ES-I3 (cell line): ENCODE measurements at regions not wholly inside any gene's neighbourhood (a gene's known extent, or its start where the extent isn't known, plus 50 kb on each side); places are given as distances from the start of the nearest gene placed in this dataset.
"Not testable (repeated sequence)": the region's sequence is repeated elsewhere in the genome, so short reads cannot be mapped to it uniquely, and the experiment has no call there.

Experiments
- H3K36me3 ChIP-seq: 2 replicates; pipeline ENCODE4 v1.6.1; 2013; ENCODE audit warnings: mild to moderate bottlenecking, low read length, control low read depth, moderate library complexity; ENCODE audit not compliant: insufficient read depth
- H3K4me1 ChIP-seq: 2 replicates; pipeline ENCODE4 v1.6.1; 2013; ENCODE audit warnings: mild to moderate bottlenecking, control low read depth, low read length; ENCODE audit not compliant: insufficient read depth
- H3K9ac ChIP-seq: 2 replicates; pipeline ENCODE4 v1.6.1; 2013; ENCODE audit warnings: low read depth, mild to moderate bottlenecking, low read length, moderate library complexity
- H3K9me3 ChIP-seq: 2 replicates; pipeline ENCODE4 v1.6.1; 2013; ENCODE audit warnings: mild to moderate bottlenecking, low read length, moderate library complexity; ENCODE audit not compliant: control insufficient read depth, insufficient read depth

DNA sequence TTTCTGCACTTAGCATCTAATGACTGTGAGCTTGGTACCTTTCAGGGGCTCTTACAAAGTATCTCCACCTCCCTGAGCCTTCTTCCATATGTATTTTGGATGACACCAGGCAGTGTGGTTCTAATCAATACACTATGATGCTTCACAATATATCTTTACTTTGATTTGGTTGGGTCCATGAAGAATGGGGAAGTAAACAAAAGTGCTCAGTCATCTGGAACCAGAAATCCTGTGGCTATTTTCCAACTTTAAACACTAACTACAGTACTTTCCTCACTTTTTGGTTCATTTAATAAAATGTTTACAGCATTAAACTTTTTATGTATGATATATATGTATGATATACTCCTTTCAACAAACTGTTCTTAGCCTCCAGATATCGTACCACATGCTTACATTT lies 216.4 kb upstream of the AFF2 start:
- Histone ChIP-seq H3K9ac (no peak overlapping the region), H3K36me3 (no peaks in the 10 kb centered on the region), H3K9me3 (no peaks in the 10 kb centered on the region), H3K4me1 (peaks cover 20% of the 10 kb centered on the region; the same call in 1 of the 2 replicates)

DNA sequence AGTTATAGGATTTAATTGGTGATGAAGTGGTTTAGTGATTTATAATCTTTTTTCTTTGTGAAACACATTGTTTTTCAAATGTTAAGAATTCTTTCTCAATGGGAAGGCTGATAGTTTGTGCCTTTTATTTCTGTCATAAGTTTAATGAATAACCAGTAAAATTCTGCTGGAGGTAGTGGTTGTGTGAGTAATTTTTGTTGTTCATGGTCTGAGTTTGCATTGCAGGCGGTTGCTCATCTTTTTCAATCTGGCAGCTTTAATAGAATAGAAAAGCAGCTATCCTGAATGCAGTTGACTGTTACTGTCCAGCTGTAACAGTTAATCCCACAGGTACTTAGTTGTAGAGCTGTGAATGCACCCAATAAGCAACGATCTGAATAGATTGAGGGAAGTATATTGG lies 215.6 kb upstream of the AFF2 start:
- H3K9me3 ChIP-seq: no peaks in the 10 kb centered on the region
- H3K4me1 ChIP-seq: peaks cover 26% of the 10 kb centered on the region
- H3K9ac ChIP-seq: no peak overlapping the region
- no peaks in the 10 kb centered on the region for H3K36me3 ChIP-seq

DNA sequence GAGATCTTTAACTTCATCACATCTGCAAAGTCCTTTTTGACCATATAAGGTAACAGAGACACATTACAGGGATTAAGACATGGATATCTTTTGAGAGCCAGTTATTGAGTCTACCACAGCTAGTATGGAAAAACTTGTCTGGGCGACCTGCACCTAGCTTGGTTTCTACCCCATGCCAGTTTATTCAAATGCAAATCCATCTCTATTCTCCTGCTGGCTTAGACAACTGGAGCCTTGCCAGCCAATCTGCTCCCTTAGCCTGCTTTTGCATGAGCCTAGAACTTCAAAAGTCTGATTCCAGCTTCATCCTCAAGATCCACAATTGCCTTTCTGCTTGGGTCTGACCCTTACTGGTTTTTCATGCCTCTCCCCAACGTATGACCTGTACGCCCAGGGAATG lies 212.0 kb upstream of the AFF2 start:
- no peaks in the 10 kb centered on the region for H3K36me3 ChIP-seq
- H3K9me3 ChIP-seq: no peaks in the 10 kb centered on the region
- H3K9ac ChIP-seq: no peak overlapping the region
- peaks cover 32% of the 10 kb centered on the region for H3K4me1 ChIP-seq

DNA sequence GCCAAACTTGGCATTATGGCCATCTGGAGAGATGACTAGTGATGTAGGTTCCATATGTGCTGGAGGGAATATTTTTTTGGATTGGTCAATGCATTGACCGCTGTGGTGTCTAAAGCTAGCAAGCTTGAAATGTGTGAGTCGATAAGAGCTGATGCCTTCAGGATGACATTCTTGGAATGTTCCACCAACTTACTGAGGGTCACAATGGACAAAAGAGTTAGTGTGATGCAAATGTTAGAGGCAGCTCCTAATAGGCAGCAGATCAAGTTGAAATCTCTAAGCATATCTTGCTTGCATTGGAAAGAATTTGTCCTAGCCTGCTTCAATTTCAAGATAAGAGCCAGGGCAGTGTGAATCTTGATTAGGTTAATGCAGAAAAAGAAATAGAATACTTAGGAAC lies 210.4 kb upstream of the AFF2 start:
- Histone ChIP-seq H3K4me1 (peaks cover 32% of the 10 kb centered on the region), H3K36me3 (no peaks in the 10 kb centered on the region), H3K9me3 (no peaks in the 10 kb centered on the region), H3K9ac (no peak overlapping the region)

DNA sequence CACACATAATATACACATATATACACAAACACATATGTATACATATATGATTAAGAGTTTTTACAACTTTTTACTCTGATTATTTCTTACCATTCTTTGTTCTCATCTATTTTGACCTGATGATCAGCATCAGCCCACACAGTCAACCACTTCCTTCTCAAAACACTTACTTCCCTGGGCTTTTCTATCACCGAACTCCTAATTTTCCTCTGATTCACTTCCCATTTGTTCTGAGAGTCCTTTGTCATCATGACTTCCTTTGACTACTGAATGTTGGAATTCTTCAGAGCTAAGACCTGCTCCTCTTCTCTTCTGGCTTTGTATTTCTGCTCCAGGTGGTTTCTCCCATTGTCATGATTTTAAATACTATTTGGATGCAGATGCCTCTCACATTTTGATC lies 209.5 kb upstream of the AFF2 start:
- H3K4me1 ChIP-seq: peaks cover 26% of the 10 kb centered on the region
- H3K36me3 ChIP-seq: no peaks in the 10 kb centered on the region
- H3K9me3 ChIP-seq: no peaks in the 10 kb centered on the region
- no peak overlapping the region for H3K9ac ChIP-seq

DNA sequence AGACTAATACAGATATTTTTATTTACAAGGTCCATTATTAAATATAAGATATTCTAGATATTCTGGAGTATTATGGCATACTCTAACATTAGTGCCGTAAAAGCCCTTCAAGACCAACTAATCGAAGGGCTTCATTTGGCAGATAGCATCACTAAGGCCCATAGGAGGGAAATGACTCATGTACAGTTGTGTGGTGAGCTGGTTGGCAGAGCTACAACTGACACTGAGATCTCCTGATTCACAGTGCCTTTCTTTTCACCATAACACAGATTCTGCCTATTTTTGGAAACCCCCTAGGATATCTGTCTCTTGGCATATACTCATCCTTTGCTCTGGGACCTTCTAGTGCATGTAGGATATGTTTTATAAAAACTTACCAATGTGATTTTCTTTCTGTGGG lies 201.7 kb upstream of the AFF2 start:
- peaks cover 10% of the 10 kb centered on the region for H3K9me3 ChIP-seq
- no peaks in the 10 kb centered on the region for H3K36me3 ChIP-seq
- H3K9ac ChIP-seq: no peak overlapping the region
- no peaks in the 10 kb centered on the region for H3K4me1 ChIP-seq

DNA sequence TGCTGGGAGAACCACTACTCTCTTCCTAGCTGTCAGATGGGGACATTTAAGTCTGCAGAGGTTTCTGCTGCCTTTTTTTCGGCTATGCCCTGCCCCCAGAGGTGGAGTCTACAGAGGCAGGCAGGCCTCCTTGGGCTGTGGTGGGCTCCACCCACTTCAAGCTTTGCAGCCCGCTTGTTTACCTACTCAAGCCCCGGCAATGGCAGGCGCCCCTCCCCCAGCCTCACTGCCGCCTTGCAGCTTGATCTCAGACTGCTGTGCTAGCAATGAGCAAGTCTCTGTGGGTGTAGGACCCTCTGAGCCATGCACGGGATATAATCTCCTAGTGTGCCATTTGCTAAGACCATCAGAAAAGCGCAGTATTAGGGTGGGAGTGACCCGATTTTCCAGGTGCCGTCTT lies 195.2 kb upstream of the AFF2 start:
- H3K9me3 ChIP-seq, H3K36me3 ChIP-seq, H3K4me1 ChIP-seq, H3K9ac ChIP-seq: not testable (repeated sequence)

DNA sequence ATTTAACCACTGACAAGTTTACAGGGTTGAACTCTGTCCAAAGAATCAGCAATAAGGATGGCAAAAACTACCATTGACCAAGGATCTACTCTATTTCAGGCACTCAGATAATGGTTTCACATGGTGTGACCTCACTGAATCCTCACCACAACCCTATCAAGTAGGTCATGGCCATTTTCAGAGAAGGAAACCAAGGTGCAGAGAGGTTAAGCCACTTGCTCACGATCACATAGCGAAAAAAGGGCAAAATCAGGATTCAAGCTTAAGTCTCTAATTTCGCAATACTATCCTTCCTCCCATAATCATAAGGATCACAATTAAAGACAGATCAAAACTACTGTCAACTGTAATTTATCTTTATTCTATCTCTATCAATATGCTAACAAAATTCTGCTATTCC lies 191.0 kb upstream of the AFF2 start:
- no peak overlapping the region for H3K9ac ChIP-seq
- no peaks in the 10 kb centered on the region for H3K4me1 ChIP-seq
- no peaks in the 10 kb centered on the region; the same call in none of the 2 replicates for H3K9me3 ChIP-seq
- H3K36me3 ChIP-seq: no peaks in the 10 kb centered on the region

DNA sequence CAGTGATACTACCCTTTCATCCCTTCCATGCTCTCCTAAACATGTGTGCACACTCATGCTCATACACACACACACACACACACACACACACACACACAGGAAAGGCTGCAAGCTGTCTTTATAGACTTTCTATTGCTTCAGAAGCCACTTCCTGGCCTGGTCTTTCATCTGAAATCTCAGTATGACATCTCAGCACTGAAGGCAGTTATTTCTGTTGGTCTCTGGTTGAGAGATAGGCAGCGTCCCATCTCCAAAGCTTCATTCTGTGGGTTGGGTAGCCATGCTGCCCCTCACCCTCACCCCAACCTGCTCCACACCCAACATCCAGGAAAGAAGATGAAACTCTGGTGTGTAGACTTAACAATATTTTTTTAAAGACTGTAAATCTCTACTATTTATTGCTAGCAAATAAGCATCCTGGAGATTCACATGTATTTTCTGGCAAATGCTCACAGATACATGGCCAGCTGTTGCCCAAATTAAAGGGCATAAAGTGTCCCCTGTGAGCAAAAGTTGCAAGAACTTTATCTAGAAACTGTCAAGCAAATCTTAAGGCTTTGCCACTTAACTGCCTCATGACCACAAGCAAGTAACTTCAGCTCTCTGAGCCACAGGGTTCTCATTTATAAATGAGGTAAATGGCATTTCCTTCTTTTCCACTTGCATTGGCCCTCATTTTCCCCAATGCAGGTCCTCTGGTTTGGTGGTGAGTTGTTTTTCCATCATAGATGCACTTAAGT lies 189.8 kb upstream of the AFF2 start:
- Histone ChIP-seq H3K9me3 (no peaks in the 10 kb centered on the region; the same call in none of the 2 replicates), H3K36me3 (no peaks in the 10 kb centered on the region), H3K4me1 (no peaks in the 10 kb centered on the region), H3K9ac (no peak overlapping the region)

DNA sequence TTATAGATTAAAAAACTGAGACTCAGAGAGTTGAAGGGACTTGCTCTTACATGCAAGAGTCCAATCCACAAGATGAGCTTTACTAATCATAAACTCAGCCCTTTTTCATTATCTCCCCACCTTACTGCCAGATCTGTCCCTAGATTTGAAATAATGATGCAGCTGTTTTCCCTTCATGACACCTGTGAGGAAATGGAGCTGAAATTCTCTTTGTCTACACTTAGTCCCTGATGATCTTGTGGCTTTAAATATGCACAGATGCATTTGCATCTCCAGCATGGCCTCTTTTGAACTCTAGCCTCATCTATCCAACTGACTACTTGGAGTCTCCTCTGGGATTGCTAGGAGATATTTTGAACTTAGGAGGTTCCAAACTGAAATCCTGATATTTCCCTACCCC lies 188.9 kb upstream of the AFF2 start:
- Histone ChIP-seq H3K36me3 (no peaks in the 10 kb centered on the region), H3K9ac (no peak overlapping the region), H3K9me3 (no peaks in the 10 kb centered on the region), H3K4me1 (no peaks in the 10 kb centered on the region)

DNA sequence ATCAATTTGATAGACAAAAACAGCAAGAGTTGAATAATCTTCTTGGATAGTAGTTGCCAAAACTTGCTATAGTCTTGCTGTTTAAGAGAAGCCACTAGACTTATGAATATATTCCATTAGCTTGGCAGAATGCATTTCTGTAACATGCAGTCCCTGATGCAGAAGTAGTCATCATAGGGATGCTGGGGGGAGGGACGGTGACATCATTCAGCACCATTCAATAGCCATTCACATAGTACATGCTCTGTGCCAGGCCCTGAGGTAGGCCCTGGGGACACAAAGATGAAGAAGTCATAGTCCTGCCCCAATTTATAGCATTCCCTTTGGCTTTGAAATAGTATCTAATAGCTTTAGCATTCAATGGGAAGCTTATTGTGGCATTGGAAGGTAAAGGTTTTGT lies 185.5 kb upstream of the AFF2 start:
- Histone ChIP-seq H3K36me3 (no peaks in the 10 kb centered on the region), H3K9ac (no peak overlapping the region), H3K9me3 (no peaks in the 10 kb centered on the region), H3K4me1 (no peaks in the 10 kb centered on the region)

DNA sequence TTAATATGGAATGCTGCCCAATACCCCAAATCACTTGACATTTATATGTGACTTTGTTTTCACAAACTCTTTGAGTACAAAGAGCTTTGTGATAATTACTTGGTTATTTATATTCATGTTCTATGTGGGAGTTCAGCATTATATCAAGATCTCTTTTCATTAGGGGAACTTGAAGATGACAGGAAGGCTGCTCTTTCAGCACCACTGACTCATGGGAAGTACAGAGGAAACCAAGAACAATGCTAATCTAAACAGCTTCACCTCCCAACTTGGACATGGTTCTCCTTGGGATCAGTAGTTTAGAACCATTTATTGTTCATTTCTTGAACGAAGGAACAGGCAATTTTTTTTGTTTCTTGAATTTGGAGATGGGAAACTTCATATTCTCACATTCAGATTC lies 184.0 kb upstream of the AFF2 start:
- Histone ChIP-seq H3K9me3 (no peaks in the 10 kb centered on the region), H3K9ac (no peak overlapping the region), H3K36me3 (no peaks in the 10 kb centered on the region), H3K4me1 (no peaks in the 10 kb centered on the region)

DNA sequence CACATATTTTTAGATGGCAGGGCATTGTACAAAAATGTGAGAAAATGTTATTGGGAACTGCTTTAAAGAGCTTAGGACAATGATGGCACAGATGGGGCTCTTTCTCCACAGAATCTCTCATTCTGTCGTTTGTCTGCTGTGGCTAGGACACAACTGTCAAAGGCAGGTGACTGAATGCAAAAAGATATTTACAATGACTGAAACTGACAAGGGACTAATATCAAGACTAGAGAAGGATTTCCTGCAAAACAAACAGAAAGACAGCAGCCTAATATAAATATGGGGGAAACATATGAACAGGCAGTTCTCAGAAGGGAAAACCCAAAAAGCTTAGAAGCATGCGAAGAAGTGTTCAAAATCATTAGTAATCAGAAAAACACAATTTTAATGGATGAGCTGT lies 177.5 kb upstream of the AFF2 start:
- H3K9me3 ChIP-seq: no peaks in the 10 kb centered on the region; the same call in 1 of the 2 replicates
- H3K36me3 ChIP-seq: no peaks in the 10 kb centered on the region
- no peak overlapping the region for H3K9ac ChIP-seq

DNA sequence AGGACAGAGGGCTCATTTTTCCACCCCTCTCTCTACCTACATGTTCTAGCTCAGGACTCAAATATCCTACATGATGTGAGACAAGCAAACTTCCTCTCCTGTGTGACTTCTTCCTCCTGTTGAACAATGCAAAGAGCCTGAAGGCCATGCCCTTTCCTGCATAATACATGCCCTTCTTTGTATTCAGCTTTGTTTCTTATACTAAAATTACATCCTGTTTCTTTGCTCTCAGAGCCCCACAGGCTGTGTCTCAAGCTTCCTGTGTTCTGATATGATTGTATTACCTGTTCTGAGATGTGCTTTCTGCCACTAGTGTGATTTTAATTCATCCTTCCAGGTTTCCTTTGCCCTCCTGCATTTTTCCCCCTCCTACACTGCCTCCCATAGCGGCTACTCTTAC lies 166.4 kb upstream of the AFF2 start:
- H3K9ac ChIP-seq: no peak overlapping the region
- peaks cover 7% of the 10 kb centered on the region for H3K4me1 ChIP-seq
- no peaks in the 10 kb centered on the region for H3K36me3 ChIP-seq
- no peaks in the 10 kb centered on the region for H3K9me3 ChIP-seq

More for the DNA sequence above, 177.5 kb upstream of the AFF2 start:
- H3K4me1 ChIP-seq: no peaks in the 10 kb centered on the region

DNA sequence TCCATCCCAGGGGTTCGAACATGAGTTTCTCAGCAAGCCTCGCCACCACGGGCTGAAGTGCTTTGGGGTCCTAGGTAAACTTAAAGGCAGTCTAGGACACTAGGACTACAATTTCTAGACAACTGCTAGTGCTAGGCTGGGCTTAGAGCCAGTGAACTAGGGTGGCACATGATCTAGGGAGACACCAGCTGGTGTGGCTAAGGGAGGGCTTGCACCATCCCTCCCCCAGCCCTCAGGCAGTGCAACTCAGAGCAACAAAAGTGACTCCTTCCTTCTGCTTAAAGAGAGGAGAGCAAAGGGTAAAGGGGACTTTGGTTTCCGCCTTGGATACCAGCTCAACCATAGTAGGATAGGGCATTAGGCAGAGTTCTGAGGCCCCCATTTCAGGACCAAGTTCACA lies 162.5 kb upstream of the AFF2 start:
- Histone ChIP-seq H3K4me1 (peaks cover 7% of the 10 kb centered on the region), H3K36me3 (no peaks in the 10 kb centered on the region), H3K9ac (no peak overlapping the region), H3K9me3 (no peaks in the 10 kb centered on the region)

DNA sequence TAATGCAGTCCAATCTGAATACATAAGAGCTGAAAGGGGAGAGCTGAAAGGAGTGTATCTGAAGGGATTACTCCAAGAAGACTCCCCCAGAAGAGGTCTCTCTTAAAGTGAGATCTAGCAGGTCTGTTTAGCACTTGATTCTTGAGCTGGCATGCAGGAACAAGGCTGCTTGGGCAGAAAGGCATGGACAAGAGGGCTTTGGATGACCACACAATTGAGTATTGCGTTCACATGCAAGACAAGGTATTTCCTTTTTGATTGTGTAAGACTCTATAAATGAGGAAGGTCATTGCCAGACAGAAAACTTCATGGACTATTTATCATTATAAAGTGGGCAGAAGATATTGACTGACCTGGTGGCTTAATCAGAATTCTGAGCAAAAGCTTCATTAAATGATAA lies 145.5 kb upstream of the AFF2 start:
- Histone ChIP-seq H3K4me1 (no peaks in the 10 kb centered on the region), H3K9ac (no peak overlapping the region), H3K36me3 (no peaks in the 10 kb centered on the region), H3K9me3 (no peaks in the 10 kb centered on the region)
